SU-DHL-6 (cell line): ENCODE measurements at regions not wholly inside any gene's neighbourhood (a gene's known extent, or its start where the extent isn't known, plus 50 kb on each side); places are given as distances from the start of the nearest gene placed in this dataset.

ENCODE experiments used
- H2AFZ ChIP-seq: fragments of 200-600 bp; sonication (generic); 2 replicates; pipeline ENCODE4 v1.6.1; 2014; ENCODE audit warnings: low read depth, mild to moderate bottlenecking, moderate library complexity, mixed read lengths, antibody characterized with exemption, low read length; ENCODE audit not compliant: severe bottlenecking
- H3F3A ChIP-seq: fragments of 200-600 bp; shearing (Covaris generic); 2 replicates; pipeline ENCODE4 v1.6.0; 2016; ENCODE audit warnings: antibody characterized with exemption, mild to moderate bottlenecking; ENCODE audit not compliant: insufficient read depth
- H3K27ac ChIP-seq: fragments of 200-600 bp; sonication (generic); 2 replicates; pipeline ENCODE4 v1.5.1; 2016; ENCODE audit warnings: low read depth, mild to moderate bottlenecking, low read length, moderate library complexity, mixed read lengths
- H3K27me3 ChIP-seq: fragments of 200-600 bp; sonication (generic), shearing (Covaris generic); 2 replicates; pipeline ENCODE4 v1.6.0; 2014; ENCODE audit warnings: mild to moderate bottlenecking, low read length
- H3K36me3 ChIP-seq: fragments of 200-600 bp; sonication (generic); 2 replicates; pipeline ENCODE4 v1.6.1; 2014; ENCODE audit warnings: mild to moderate bottlenecking, low read length, mixed read lengths
- H3K4me2 ChIP-seq: fragments of 300-600, 200-600 bp; shearing (Covaris generic), sonication (generic); 2 replicates; pipeline ENCODE4 v1.6.0; 2014; ENCODE audit warnings: low read length, low read depth, mild to moderate bottlenecking; ENCODE audit not compliant: poor library complexity, severe bottlenecking
- H3K4me3 ChIP-seq: fragments of 200-600 bp; sonication (generic); 2 replicates; pipeline ENCODE4 v1.5.1; 2014; ENCODE audit warnings: antibody characterized with exemption, low read length, mild to moderate bottlenecking, mixed read lengths; ENCODE audit not compliant: insufficient read depth, poor library complexity, severe bottlenecking
- H3K79me2 ChIP-seq: fragments of 200-600 bp; sonication (generic); 2 replicates; pipeline ENCODE4 v1.6.1; 2014; ENCODE audit warnings: mild to moderate bottlenecking, low read length, moderate library complexity; ENCODE audit not compliant: insufficient read depth
- H3K9ac ChIP-seq: fragments of 200-600 bp; sonication (generic); 2 replicates; pipeline ENCODE4 v1.7.0; 2014; ENCODE audit warnings: mild to moderate bottlenecking, low read length
- H3K9me2 ChIP-seq: fragments of 200-600 bp; sonication (generic); replicated peaks from 2 replicates; pipeline ENCODE4 v1.6.1; 2014; ENCODE audit warnings: low read length; ENCODE audit not compliant: insufficient read depth
- H3K9me3 ChIP-seq: fragments of 200-600 bp; sonication (generic); 2 replicates; pipeline ENCODE4 v1.6.1; 2014; ENCODE audit warnings: low read length, mixed read lengths; ENCODE audit not compliant: insufficient read depth
- H4K20me1 ChIP-seq: fragments of 200-600 bp; sonication (generic); 2 replicates; pipeline ENCODE4 v1.6.1; 2014; ENCODE audit warnings: low read depth, mild to moderate bottlenecking, antibody characterized with exemption, low read length, moderate library complexity, mixed read lengths
- EZH2phosphoT487 ChIP-seq: fragments of 200-600 bp; sonication (generic), shearing (Covaris generic); conservative IDR thresholded peaks from 2 replicates; pipeline ENCODE4 v1.6.1; 2018; ENCODE audit warnings: mild to moderate bottlenecking, antibody characterized with exemption, low read length, moderate library complexity, mixed read lengths
- TF ChIP-seq, protein P1 (sequence below): fragments of 200-600 bp; sonication (generic); IDR thresholded peaks from one replicate; pipeline ENCODE4 v1.5.1; 2017; ENCODE audit warnings: antibody characterized with exemption, mild to moderate bottlenecking, low read length, moderate library complexity; ENCODE audit not compliant: insufficient read depth, poor library complexity, severe bottlenecking

DNA sequence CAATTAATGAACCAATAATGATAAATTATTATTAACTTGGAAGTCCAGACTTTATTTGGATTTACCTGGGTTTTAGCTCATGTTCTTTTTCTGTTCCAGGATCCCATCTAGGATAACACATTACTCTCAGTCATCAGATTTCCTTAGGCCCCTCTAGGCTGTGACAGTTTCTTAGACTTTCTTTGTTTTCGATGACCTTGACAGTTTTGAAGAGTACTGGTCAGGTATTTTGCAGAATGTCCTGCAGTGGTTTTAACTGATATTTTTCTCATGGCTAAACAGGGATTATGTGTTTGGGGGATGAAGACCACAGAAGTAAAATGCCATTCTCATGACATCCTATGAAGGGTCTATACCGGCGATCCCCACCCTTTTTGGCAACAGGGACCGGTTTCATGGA lies 144.0 kb downstream of the NAV1 start:
- no peak overlapping the region for H2AFZ ChIP-seq
- H3K9me3 ChIP-seq = no peaks in the 10 kb centered on the region
- no peak overlapping the region for H3K9ac ChIP-seq
- H3K27ac ChIP-seq = no peak overlapping the region
- no peaks in the 10 kb centered on the region for H3K79me2 ChIP-seq
- no peak overlapping the region for H3K4me2 ChIP-seq
- no peak overlapping the region for H3K4me3 ChIP-seq
- H3K36me3 ChIP-seq = no peaks in the 10 kb centered on the region
- no peaks in the 10 kb centered on the region for H3K27me3 ChIP-seq
- H3K9me2 ChIP-seq = no peaks in the 10 kb centered on the region
- no peaks in the 10 kb centered on the region for H4K20me1 ChIP-seq
- TF ChIP-seq, protein P1, sequence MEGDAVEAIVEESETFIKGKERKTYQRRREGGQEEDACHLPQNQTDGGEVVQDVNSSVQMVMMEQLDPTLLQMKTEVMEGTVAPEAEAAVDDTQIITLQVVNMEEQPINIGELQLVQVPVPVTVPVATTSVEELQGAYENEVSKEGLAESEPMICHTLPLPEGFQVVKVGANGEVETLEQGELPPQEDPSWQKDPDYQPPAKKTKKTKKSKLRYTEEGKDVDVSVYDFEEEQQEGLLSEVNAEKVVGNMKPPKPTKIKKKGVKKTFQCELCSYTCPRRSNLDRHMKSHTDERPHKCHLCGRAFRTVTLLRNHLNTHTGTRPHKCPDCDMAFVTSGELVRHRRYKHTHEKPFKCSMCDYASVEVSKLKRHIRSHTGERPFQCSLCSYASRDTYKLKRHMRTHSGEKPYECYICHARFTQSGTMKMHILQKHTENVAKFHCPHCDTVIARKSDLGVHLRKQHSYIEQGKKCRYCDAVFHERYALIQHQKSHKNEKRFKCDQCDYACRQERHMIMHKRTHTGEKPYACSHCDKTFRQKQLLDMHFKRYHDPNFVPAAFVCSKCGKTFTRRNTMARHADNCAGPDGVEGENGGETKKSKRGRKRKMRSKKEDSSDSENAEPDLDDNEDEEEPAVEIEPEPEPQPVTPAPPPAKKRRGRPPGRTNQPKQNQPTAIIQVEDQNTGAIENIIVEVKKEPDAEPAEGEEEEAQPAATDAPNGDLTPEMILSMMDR = no peak
- TF ChIP-seq EZH2phosphoT487 = no peak
- no peaks in the 10 kb centered on the region for H3F3A ChIP-seq

DNA sequence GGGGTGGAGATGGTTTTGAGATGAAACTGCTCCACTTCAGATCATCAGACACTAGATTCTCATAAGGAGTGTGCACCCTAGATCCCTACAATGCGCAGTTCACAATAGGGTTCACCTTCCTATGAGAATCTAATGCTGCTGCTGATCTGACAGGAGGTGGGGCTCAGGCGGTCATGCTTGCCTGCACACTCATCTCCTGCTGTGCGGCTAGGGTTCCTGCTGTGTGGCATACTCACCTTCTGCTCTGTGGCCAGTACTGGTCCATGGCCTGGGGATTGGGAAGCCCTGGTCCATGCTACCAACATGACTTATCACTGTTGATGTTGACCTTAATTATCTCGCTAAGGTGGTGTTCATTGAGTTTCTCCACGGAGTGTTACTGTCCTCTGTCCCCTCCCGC lies 144.5 kb downstream of the NAV1 start:
- Histone ChIP-seq H3K4me2 (no peak overlapping the region), H3K9ac (no peak overlapping the region)

DNA sequence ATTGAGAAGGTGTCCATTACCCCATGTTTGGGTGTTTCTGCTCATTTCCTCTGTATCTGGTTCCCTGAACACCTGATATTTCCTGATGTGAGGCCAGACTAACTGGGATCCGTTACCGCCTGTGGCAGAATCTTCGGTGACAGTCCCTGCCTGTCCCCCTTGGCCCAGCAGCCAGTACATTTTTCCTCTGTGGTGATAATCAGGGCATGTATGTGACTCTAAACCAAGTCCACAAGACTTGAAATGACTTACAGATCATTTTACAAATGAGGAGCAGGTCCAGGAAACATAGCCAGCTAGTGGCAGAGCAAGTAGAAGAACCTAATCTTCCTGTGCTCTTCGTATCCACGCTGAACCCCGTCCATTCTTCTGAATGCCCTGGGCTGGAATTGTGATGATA lies 143.5 kb upstream of the IPO9 start:
- H3K4me2 ChIP-seq = no peak overlapping the region
- no peaks in the 10 kb centered on the region for H3K36me3 ChIP-seq
- no peaks in the 10 kb centered on the region for H3K27me3 ChIP-seq
- no peak overlapping the region for H3K9ac ChIP-seq
- no peak for TF ChIP-seq EZH2phosphoT487
- TF ChIP-seq, protein P1 = no peak
- H4K20me1 ChIP-seq = no peaks in the 10 kb centered on the region
- H3F3A ChIP-seq = no peaks in the 10 kb centered on the region
- no peak overlapping the region for H3K27ac ChIP-seq
- H3K79me2 ChIP-seq = no peaks in the 10 kb centered on the region
- no peaks in the 10 kb centered on the region for H3K9me3 ChIP-seq
- H2AFZ ChIP-seq = no peak overlapping the region
- H3K9me2 ChIP-seq = no peaks in the 10 kb centered on the region
- H3K4me3 ChIP-seq = no peak overlapping the region

More for the DNA sequence above, 144.5 kb downstream of the NAV1 start:
- Histone ChIP-seq H4K20me1 (no peaks in the 10 kb centered on the region), H3K9me3 (no peaks in the 10 kb centered on the region), H3K36me3 (no peaks in the 10 kb centered on the region), H3K79me2 (no peaks in the 10 kb centered on the region), H3K27ac (no peak overlapping the region), H2AFZ (no peak overlapping the region), H3K27me3 (no peaks in the 10 kb centered on the region), H3K9me2 (no peaks in the 10 kb centered on the region), H3F3A (no peaks in the 10 kb centered on the region), H3K4me3 (no peak overlapping the region)
- TF ChIP-seq EZH2phosphoT487 = no peak
- TF ChIP-seq, protein P1 = no peak
